ENCODE measurements at regions not wholly inside any gene's neighbourhood (a gene's known extent, or its start where the extent isn't known, plus 50 kb on each side); places are given as distances from the start of the nearest gene placed in this dataset.

- H3K9me3 Mint-ChIP-seq (ENCODE audit: low read depth), result peaks cover 12% of the 10 kb centered on the region
- H3K27me3 Mint-ChIP-seq (ENCODE audit: low read depth), result no peaks in the 10 kb centered on the region
Measured at GRCh38 chr5:6260846-6261245, 117.5 kb downstream of the MED10 start.

GRCh38 chr5:6256901-6257300 lies 121.4 kb downstream of the MED10 start:
- H3K36me3 Mint-ChIP-seq (ENCODE audit: low read depth), result no peaks in the 10 kb centered on the region
- H3K4me1 Mint-ChIP-seq (ENCODE audit: low read depth), result no peaks in the 10 kb centered on the region
- peaks cover 12% of the 10 kb centered on the region for H3K9me3 Mint-ChIP-seq (ENCODE audit: low read depth)
- H3K4me3 Mint-ChIP-seq (ENCODE audit: unreplicated experiment), result no peak overlapping the region
- H3K27me3 Mint-ChIP-seq (ENCODE audit: low read depth), result no peaks in the 10 kb centered on the region
- no peak overlapping the region for H3K27ac Mint-ChIP-seq (ENCODE audit: unreplicated experiment)
- no peak for TF ChIP-seq CTCF (IDR thresholded peaks at IDR 0.05)
- no peak for DNase-seq (ENCODE audit: low spot score)

More at GRCh38 chr5:6260846-6261245, 117.5 kb downstream of the MED10 start:
- no peak for TF ChIP-seq CTCF (IDR thresholded peaks at IDR 0.05)
- no peak for DNase-seq (ENCODE audit: low spot score)
- H3K36me3 Mint-ChIP-seq (ENCODE audit: low read depth), result no peaks in the 10 kb centered on the region
- H3K4me1 Mint-ChIP-seq (ENCODE audit: low read depth), result no peaks in the 10 kb centered on the region
- no peak overlapping the region for H3K27ac Mint-ChIP-seq (ENCODE audit: unreplicated experiment)
- no peak overlapping the region for H3K4me3 Mint-ChIP-seq (ENCODE audit: unreplicated experiment)

GRCh38 chr5:6255956-6256355 lies 122.4 kb downstream of the MED10 start:
- TF ChIP-seq CTCF (IDR thresholded peaks at IDR 0.05), result no peak
- H3K27ac Mint-ChIP-seq (ENCODE audit: unreplicated experiment), result no peak overlapping the region
- H3K4me3 Mint-ChIP-seq (ENCODE audit: unreplicated experiment), result no peak overlapping the region
- peaks cover 12% of the 10 kb centered on the region for H3K9me3 Mint-ChIP-seq (ENCODE audit: low read depth)
- no peak for DNase-seq (ENCODE audit: low spot score)
- H3K36me3 Mint-ChIP-seq (ENCODE audit: low read depth), result no peaks in the 10 kb centered on the region
- H3K4me1 Mint-ChIP-seq (ENCODE audit: low read depth), result no peaks in the 10 kb centered on the region
- H3K27me3 Mint-ChIP-seq (ENCODE audit: low read depth), result no peaks in the 10 kb centered on the region

- Mint-ChIP-seq H3K4me3 (ENCODE audit: unreplicated experiment) (no peak overlapping the region), H3K4me1 (ENCODE audit: low read depth) (no peaks in the 10 kb centered on the region), H3K36me3 (ENCODE audit: low read depth) (no peaks in the 10 kb centered on the region), H3K27me3 (ENCODE audit: low read depth) (no peaks in the 10 kb centered on the region), H3K27ac (ENCODE audit: unreplicated experiment) (no peak overlapping the region), H3K9me3 (ENCODE audit: low read depth) (peaks cover 12% of the 10 kb centered on the region)
- no peak for DNase-seq (ENCODE audit: low spot score)
- no peak for TF ChIP-seq CTCF (IDR thresholded peaks at IDR 0.05)
Measured at GRCh38 chr5:6253846-6254245, 124.5 kb downstream of the MED10 start.

GRCh38 chr5:6253281-6253680 lies 125.1 kb downstream of the MED10 start:
- no peak for TF ChIP-seq CTCF (IDR thresholded peaks at IDR 0.05)
- H3K27me3 Mint-ChIP-seq (ENCODE audit: low read depth), result no peaks in the 10 kb centered on the region
- H3K4me3 Mint-ChIP-seq (ENCODE audit: unreplicated experiment), result no peak overlapping the region
- H3K4me1 Mint-ChIP-seq (ENCODE audit: low read depth), result no peaks in the 10 kb centered on the region
- no peaks in the 10 kb centered on the region for H3K36me3 Mint-ChIP-seq (ENCODE audit: low read depth)
- no peak for DNase-seq (ENCODE audit: low spot score)
- peaks cover 12% of the 10 kb centered on the region for H3K9me3 Mint-ChIP-seq (ENCODE audit: low read depth)
- no peak overlapping the region for H3K27ac Mint-ChIP-seq (ENCODE audit: unreplicated experiment)

All from chondrocyte (in vitro differentiated cells).